Peyer's patch (tissue), 4 donors: ENCODE measurements at regions not wholly inside any gene's neighbourhood (a gene's known extent, or its start where the extent isn't known, plus 50 kb on each side); places are given as distances from the start of the nearest gene placed in this dataset.

Experiments used
- DNase-seq, 3 donors: peaks; one replicate each; pipeline ENCODE4 v3.0.0-alpha.2; 2017 to 2019
- H3K27ac ChIP-seq, 4 donors: fragments of 200-600 bp; sonication (generic); one replicate each; pipeline ENCODE4 v1.5.1; 2016 to 2019
- H3K27me3 ChIP-seq, 2 donors: fragments of 200-600 bp; sonication (generic); one replicate each; pipeline ENCODE4 v1.5.1; 2019
- H3K36me3 ChIP-seq, 3 donors: fragments of 200-600 bp; sonication (generic); one replicate each; pipeline ENCODE4 v1.5.1; 2016 to 2019
- H3K4me1 ChIP-seq, 4 donors: fragments of 200-600 bp; sonication (generic); one replicate each; pipeline ENCODE4 v1.5.1; 2016 to 2019
- H3K4me3 ChIP-seq, 4 donors: fragments of 200-600 bp; sonication (generic); 1 replicate in 3 of 4; 2 replicates in 1 of 4; pipeline ENCODE4 v1.5.1; 2016 to 2019; ENCODE audit warnings: mild to moderate bottlenecking in 1 of 4
- H3K9me3 ChIP-seq, 4 donors: fragments of 200-600 bp; sonication (generic); one replicate each; pipeline ENCODE4 v1.5.1; 2016 to 2019; ENCODE audit warnings: mild to moderate bottlenecking in 1 of 4
- CTCF ChIP-seq, 6 experiments: fragments of 450-650 bp in 4 of 6; fragments of 200-600 bp in 2 of 6; sonication (generic) in 1 of 6; IDR thresholded peaks; one replicate each; pipeline ENCODE4 v1.5.1; 2017 to 2019; ENCODE audit warnings: antibody characterized with exemption in 6 of 6, mild to moderate bottlenecking in 3 of 6, moderate library complexity in 1 of 6
- POLR2A ChIP-seq, 2 donors: fragments of 450-650 bp; IDR thresholded peaks; one replicate each; pipeline ENCODE4 v1.5.1; 2017; ENCODE audit warnings: antibody characterized with exemption in 2 of 2, mild to moderate bottlenecking in 2 of 2, moderate library complexity in 2 of 2

GRCh38 chr22:49286181-49286760, 541.4 kb downstream of the BRD1 start:
- Histone ChIP-seq H3K36me3 (no peaks in the 10 kb centered on the region), H3K4me3 (no peak overlapping the region), H3K27ac (no peak overlapping the region), H3K27me3 (no peaks in the 10 kb centered on the region), H3K9me3 (no peaks in the 10 kb centered on the region), H3K4me1 (no peaks in the 10 kb centered on the region)
- no peak for DNase-seq
- TF ChIP-seq CTCF (IDR thresholded peaks at IDR 0.05) (no peak), POLR2A (IDR thresholded peaks at IDR 0.05) (no peak)

- H3K27me3 ChIP-seq, result no peaks in the 10 kb centered on the region
Observed at GRCh38 chr22:49284931-49285330, 542.7 kb downstream of the BRD1 start.

DNA sequence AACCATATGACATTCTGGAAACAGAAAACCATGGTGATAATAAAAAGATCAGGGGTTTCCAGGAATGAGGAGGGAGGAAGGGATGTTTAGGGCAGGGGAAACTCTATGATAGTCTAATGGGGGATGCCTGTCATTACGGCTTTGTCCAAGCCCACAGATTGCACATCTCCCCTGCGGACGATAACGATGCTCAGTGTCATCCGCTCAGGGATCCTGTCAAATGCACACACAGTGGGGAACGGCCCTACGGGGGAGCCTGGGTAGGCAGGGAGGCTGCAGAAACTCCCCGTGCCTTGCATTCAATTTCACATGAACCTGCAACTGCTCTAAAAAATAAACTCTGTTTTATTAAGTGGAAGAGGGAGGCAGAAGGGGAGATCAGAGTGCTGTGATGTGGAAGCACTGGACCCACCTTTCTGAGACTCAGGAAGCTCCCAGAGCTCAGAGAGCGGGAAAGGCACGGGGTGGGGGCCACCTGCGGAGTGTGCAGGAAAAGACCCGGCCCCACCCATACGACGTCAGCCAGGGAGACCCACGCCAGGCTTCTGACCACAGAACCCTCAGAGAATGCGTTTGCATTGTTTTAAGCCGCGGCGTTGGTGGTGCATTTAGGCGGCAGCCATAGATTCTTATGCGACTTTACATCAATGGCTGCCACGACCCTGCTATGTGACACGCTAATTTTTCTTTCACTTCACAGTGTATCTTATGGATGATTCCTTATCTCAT, 543.5 kb downstream of the BRD1 start:
- DNase-seq, result no peak
- no peaks in the 10 kb centered on the region for H3K4me1 ChIP-seq
- TF ChIP-seq POLR2A (IDR thresholded peaks at IDR 0.05), result no peak
- no peaks in the 10 kb centered on the region for H3K36me3 ChIP-seq
- H3K27ac ChIP-seq, result no peak overlapping the region
- no peaks in the 10 kb centered on the region for H3K9me3 ChIP-seq
- H3K4me3 ChIP-seq, result no peak overlapping the region
- no peaks in the 10 kb centered on the region for H3K27me3 ChIP-seq

More at GRCh38 chr22:49284931-49285330, 542.7 kb downstream of the BRD1 start:
- Histone ChIP-seq H3K4me1 (no peaks in the 10 kb centered on the region), H3K27ac (no peak overlapping the region), H3K4me3 (no peak overlapping the region), H3K36me3 (no peaks in the 10 kb centered on the region), H3K9me3 (no peaks in the 10 kb centered on the region)
- TF ChIP-seq POLR2A (IDR thresholded peaks at IDR 0.05) (no peak), CTCF (IDR thresholded peaks at IDR 0.05) (no peak)
- no peak for DNase-seq

DNA sequence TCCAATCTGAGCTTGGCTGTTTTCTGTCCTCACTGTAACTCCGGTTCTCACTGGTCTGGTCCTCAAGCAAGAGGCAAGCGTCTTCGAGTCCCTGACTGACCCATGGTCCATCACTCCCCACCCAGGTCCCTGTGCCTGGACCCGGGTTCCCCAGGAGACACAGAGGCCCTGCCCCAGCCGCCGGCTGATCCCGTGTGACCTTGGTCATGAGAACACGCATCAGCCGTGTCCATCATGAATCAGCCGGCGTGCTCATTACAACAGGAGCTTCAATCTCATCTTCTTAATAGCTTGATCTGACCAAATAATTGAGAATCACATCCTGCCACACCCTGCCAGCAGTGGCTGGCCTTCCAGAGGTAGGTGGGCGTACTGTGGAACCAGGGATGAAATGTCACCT, 545.1 kb downstream of the BRD1 start:
- H3K27me3 ChIP-seq, result no peaks in the 10 kb centered on the region
- TF ChIP-seq POLR2A (IDR thresholded peaks at IDR 0.05), result no peak
- no peak for TF ChIP-seq CTCF (IDR thresholded peaks at IDR 0.05)
- H3K4me3 ChIP-seq, result no peak overlapping the region
- H3K4me1 ChIP-seq, result no peaks in the 10 kb centered on the region
- H3K27ac ChIP-seq, result no peak overlapping the region
- H3K9me3 ChIP-seq, result no peaks in the 10 kb centered on the region
- no peaks in the 10 kb centered on the region for H3K36me3 ChIP-seq
- DNase-seq, result no peak

- TF ChIP-seq CTCF (IDR thresholded peaks at IDR 0.05) (no peak), POLR2A (IDR thresholded peaks at IDR 0.05) (no peak)
- Histone ChIP-seq H3K9me3 (no peaks in the 10 kb centered on the region), H3K27me3 (no peaks in the 10 kb centered on the region), H3K36me3 (no peaks in the 10 kb centered on the region), H3K27ac (no peak overlapping the region), H3K4me1 (no peaks in the 10 kb centered on the region), H3K4me3 (no peak overlapping the region)
- DNase-seq, result no peak
Observed at GRCh38 chr22:49281467-49282340, 546.0 kb downstream of the BRD1 start.

DNA sequence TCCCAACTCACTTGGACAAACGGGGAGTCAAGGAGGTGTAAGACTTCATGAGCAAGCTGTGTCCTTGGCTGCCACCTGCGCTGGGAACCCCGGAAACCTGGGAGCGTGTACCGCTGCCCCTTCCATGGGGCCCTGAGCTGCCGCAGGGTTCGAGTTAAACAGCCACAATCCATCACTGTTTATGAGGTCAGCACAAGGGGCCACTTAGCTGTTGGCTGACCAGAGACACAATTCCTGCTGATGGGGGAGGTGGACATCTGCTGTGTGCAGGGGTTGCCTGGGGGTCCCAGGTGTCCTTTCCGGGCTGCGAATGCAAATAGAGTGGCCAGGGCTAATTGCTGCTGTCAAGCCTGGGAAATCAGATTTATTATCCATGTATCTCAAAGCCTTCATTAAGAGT, 549.3 kb downstream of the BRD1 start:
- no peaks in the 10 kb centered on the region for H3K4me1 ChIP-seq
- H3K27me3 ChIP-seq, result no peaks in the 10 kb centered on the region
- TF ChIP-seq CTCF (IDR thresholded peaks at IDR 0.05) (no peak), POLR2A (IDR thresholded peaks at IDR 0.05) (no peak)
- H3K36me3 ChIP-seq, result no peaks in the 10 kb centered on the region
- no peak overlapping the region for H3K4me3 ChIP-seq
- no peak overlapping the region for H3K27ac ChIP-seq
- DNase-seq, result no peak
- H3K9me3 ChIP-seq, result no peaks in the 10 kb centered on the region
